ENCODE measurements at regions not wholly inside any gene's neighbourhood (a gene's known extent, or its start where the extent isn't known, plus 50 kb on each side); places are given as distances from the start of the nearest gene placed in this dataset.

GRCh38 chr21:26736449-26736848 is 108.8 kb downstream of the ADAMTS1 start:
- no peak for DNase-seq

GRCh38 chr21:26732432-26733221 is 112.6 kb downstream of the ADAMTS1 start:
- DNase-seq, result no peak

- no peak for DNase-seq
Measured at GRCh38 chr21:26719750-26720149, 125.5 kb downstream of the ADAMTS1 start.

GRCh38 chr21:26717146-26717739 is 128.0 kb downstream of the ADAMTS1 start:
- DNase-seq, result peak; percentile 4

GRCh38 chr21:26715878-26716506 is 129.2 kb downstream of the ADAMTS1 start:
- peak; percentile 15 for DNase-seq

- no peak for DNase-seq
Measured at GRCh38 chr21:26715116-26715515, 130.1 kb downstream of the ADAMTS1 start.

GRCh38 chr21:26710155-26710554 is 135.1 kb downstream of the ADAMTS1 start:
- DNase-seq, result no peak

GRCh38 chr21:26709090-26709489 is 136.0 kb upstream of the CYYR1 start:
- DNase-seq, result no peak

GRCh38 chr21:26708223-26708800 is 135.2 kb upstream of the CYYR1 start:
- DNase-seq, result no peak

- no peak for DNase-seq
Measured at GRCh38 chr21:26707246-26707645, 134.2 kb upstream of the CYYR1 start.

- DNase-seq, result no peak
Measured at GRCh38 chr21:26698416-26698815, 125.3 kb upstream of the CYYR1 start.

GRCh38 chr21:26691416-26691815 is 118.3 kb upstream of the CYYR1 start:
- no peak for DNase-seq

GRCh38 chr21:26686705-26687104 is 113.6 kb upstream of the CYYR1 start:
- no peak for DNase-seq

GRCh38 chr21:26686278-26686677 is 113.2 kb upstream of the CYYR1 start:
- peak; percentile 7 for DNase-seq

GRCh38 chr21:26684889-26685288 is 111.8 kb upstream of the CYYR1 start:
- DNase-seq, result no peak

GRCh38 chr21:26683996-26684395 is 110.9 kb upstream of the CYYR1 start:
- no peak for DNase-seq

- DNase-seq, result no peak
Measured at GRCh38 chr21:26679284-26679683, 106.2 kb upstream of the CYYR1 start.

- no peak for DNase-seq
Measured at GRCh38 chr21:26674323-26674722, 101.2 kb upstream of the CYYR1 start.

GRCh38 chr21:26669215-26669764 is 96.2 kb upstream of the CYYR1 start:
- DNase-seq, result no peak

- no peak for DNase-seq
Measured at GRCh38 chr21:26659757-26660156, 86.7 kb upstream of the CYYR1 start.

- peak; percentile 17 for DNase-seq
Measured at GRCh38 chr21:26659182-26659581, 86.1 kb upstream of the CYYR1 start.

- DNase-seq, result no peak
Measured at GRCh38 chr21:26655460-26655859, 82.4 kb upstream of the CYYR1 start.

GRCh38 chr21:26653430-26653829 is 80.3 kb upstream of the CYYR1 start:
- DNase-seq, result no peak

- no peak for DNase-seq
Measured at GRCh38 chr21:26652854-26653253, 79.8 kb upstream of the CYYR1 start.

Measured in hematopoietic multipotent progenitor cell treated with erythropoietin and hydrocortisone succinate and interleukin-3 and kit ligand, for 8 days (in vitro differentiated cells).